ENCODE measurements at regions not wholly inside any gene's neighbourhood (a gene's known extent, or its start where the extent isn't known, plus 50 kb on each side); places are given as distances from the start of the nearest gene placed in this dataset.

GRCh38 chr7:123237-123636 is 69.1 kb upstream of the FAM20C start:
- DNase-seq (ENCODE audit: low spot score): no peak
- Histone ChIP-seq H4K91ac (ENCODE audit: low read depth, low read length, poor library complexity) (no peak overlapping the region), H3K27me3 (ENCODE audit: control insufficient read depth in 3 of 3, insufficient read depth in 3 of 3, low read depth in 1 of 3, low read length in 3 of 3) (peaks cover 0 to 20% (median under 1%) of the 10 kb centered on the region in 3 experiments)

GRCh38 chr7:124130-124949 is 68.0 kb upstream of the FAM20C start:
- Histone ChIP-seq H3K9me3 (replicated peaks in 1 of 2; ENCODE audit: control insufficient read depth in 2 of 2, insufficient read depth in 1 of 2, low read depth in 1 of 2, low read length in 2 of 2) (peaks cover 0 to 3% of the 10 kb centered on the region in 2 donors), H2AFZ (ENCODE audit: low read length) (no peak overlapping the region), H3K18ac (ENCODE audit: low read length) (peak overlapping the region; percentile 21), H2BK12ac (ENCODE audit: low read length) (peak overlapping the region; percentile 22), H2AK5ac (ENCODE audit: low read depth, low read length) (peak overlapping the region; percentile 85), H3K27ac (replicated peaks; ENCODE audit: low read length) (no peak overlapping the region), H3K4me1 (ENCODE audit: control insufficient read depth in 2 of 2, insufficient read depth in 1 of 2, low read depth in 1 of 2, low read length in 2 of 2) (peaks cover 7% of the 10 kb centered on the region in 2 donors), H2BK120ac (ENCODE audit: low read depth, low read length) (no peak overlapping the region), H3K4ac (ENCODE audit: low read length) (no peak overlapping the region), H4K8ac (ENCODE audit: low read depth, low read length) (no peak overlapping the region), H3K14ac (ENCODE audit: low read length) (no peak overlapping the region), H3K9ac (ENCODE audit: low read depth, low read length, poor library complexity) (no peak overlapping the region), H2BK5ac (ENCODE audit: low read length) (peak overlapping the region; percentile 42), H4K91ac (ENCODE audit: low read depth, low read length, poor library complexity) (no peak overlapping the region), H2BK15ac (ENCODE audit: low read length) (peak overlapping the region; percentile 32), H3K27me3 (ENCODE audit: control insufficient read depth in 3 of 3, insufficient read depth in 3 of 3, low read depth in 1 of 3, low read length in 3 of 3) (peaks cover 0 to 20% (median 2%) of the 10 kb centered on the region in 3 experiments), H3K4me3 (ENCODE audit: low read length in 2 of 2) (no peak overlapping the region), H3K23ac (ENCODE audit: low read depth, low read length, poor library complexity) (peak overlapping the region; percentile 11), H3K4me2 (ENCODE audit: insufficient read depth, low read length, poor library complexity, severe bottlenecking) (no peak overlapping the region), H3K36me3 (replicated peaks in 1 of 2; ENCODE audit: control insufficient read depth in 2 of 2, insufficient read depth in 2 of 2, low read length in 2 of 2) (no peaks in the 10 kb centered on the region), H3K79me1 (ENCODE audit: low read depth, low read length) (no peaks in the 10 kb centered on the region)
- DNase-seq (ENCODE audit: low spot score): no peak
- no CpG with 5 or more reads among the region's 21 CpGs for WGBS, 2 donors (ENCODE audit: extremely low coverage in 2 of 2, insufficient read length in 2 of 2, insufficient replicate concordance in 1 of 2)

More at GRCh38 chr7:123237-123636, 69.1 kb upstream of the FAM20C start:
- H2BK15ac ChIP-seq (ENCODE audit: low read length): peak overlapping the region; percentile 68
- H3K27ac ChIP-seq (replicated peaks; ENCODE audit: low read length): no peak overlapping the region
- peak overlapping the region; percentile 50 for H2AK5ac ChIP-seq (ENCODE audit: low read depth, low read length)
- peak overlapping the region; percentile 75 for H3K18ac ChIP-seq (ENCODE audit: low read length)
- peak overlapping the region; percentile 57 for H3K23ac ChIP-seq (ENCODE audit: low read depth, low read length, poor library complexity)
- no peak overlapping the region for H2AFZ ChIP-seq (ENCODE audit: low read length)
- no peak overlapping the region for H3K4me2 ChIP-seq (ENCODE audit: insufficient read depth, low read length, poor library complexity, severe bottlenecking)
- H3K4me3 ChIP-seq (ENCODE audit: low read length in 2 of 2): no peak overlapping the region
- no peak overlapping the region for H2BK120ac ChIP-seq (ENCODE audit: low read depth, low read length)
- H4K8ac ChIP-seq (ENCODE audit: low read depth, low read length): no peak overlapping the region
- no peak overlapping the region for H3K9ac ChIP-seq (ENCODE audit: low read depth, low read length, poor library complexity)
- H3K4me1 ChIP-seq (ENCODE audit: control insufficient read depth in 2 of 2, insufficient read depth in 1 of 2, low read depth in 1 of 2, low read length in 2 of 2): peaks cover 9 to 12% of the 10 kb centered on the region in 2 donors
- no peak overlapping the region for H2BK5ac ChIP-seq (ENCODE audit: low read length)
- WGBS, 2 donors (ENCODE audit: extremely low coverage in 2 of 2, insufficient read length in 2 of 2, insufficient replicate concordance in 1 of 2): no CpG with 5 or more reads among the region's 10 CpGs
- H3K14ac ChIP-seq (ENCODE audit: low read length): no peak overlapping the region
- H3K4ac ChIP-seq (ENCODE audit: low read length): no peak overlapping the region
- peaks cover 0 to 3% of the 10 kb centered on the region in 2 donors for H3K9me3 ChIP-seq (replicated peaks in 1 of 2; ENCODE audit: control insufficient read depth in 2 of 2, insufficient read depth in 1 of 2, low read depth in 1 of 2, low read length in 2 of 2)
- no peak overlapping the region for H2BK12ac ChIP-seq (ENCODE audit: low read length)
- H3K79me1 ChIP-seq (ENCODE audit: low read depth, low read length): no peaks in the 10 kb centered on the region
- no peaks in the 10 kb centered on the region for H3K36me3 ChIP-seq (replicated peaks in 1 of 2; ENCODE audit: control insufficient read depth in 2 of 2, insufficient read depth in 2 of 2, low read length in 2 of 2)

- H4K8ac ChIP-seq (ENCODE audit: low read depth, low read length): no peak overlapping the region
- H3K4me1 ChIP-seq (ENCODE audit: control insufficient read depth in 2 of 2, insufficient read depth in 1 of 2, low read depth in 1 of 2, low read length in 2 of 2): peaks cover 2 to 4% of the 10 kb centered on the region in 2 donors
- H3K14ac ChIP-seq (ENCODE audit: low read length): peak overlapping the region; percentile 22
- H2AK5ac ChIP-seq (ENCODE audit: low read depth, low read length): no peak overlapping the region
- no peak overlapping the region for H2AFZ ChIP-seq (ENCODE audit: low read length)
- H2BK12ac ChIP-seq (ENCODE audit: low read length): no peak overlapping the region
- no peak overlapping the region for H4K91ac ChIP-seq (ENCODE audit: low read depth, low read length, poor library complexity)
- H3K9ac ChIP-seq (ENCODE audit: low read depth, low read length, poor library complexity): no peak overlapping the region
- peak overlapping the region; percentile 6 for H3K18ac ChIP-seq (ENCODE audit: low read length)
- H3K9me3 ChIP-seq (replicated peaks in 1 of 2; ENCODE audit: control insufficient read depth in 2 of 2, insufficient read depth in 1 of 2, low read depth in 1 of 2, low read length in 2 of 2): peaks cover 0 to 3% of the 10 kb centered on the region in 2 donors
- peak overlapping the region; percentile 42 for H2BK5ac ChIP-seq (ENCODE audit: low read length)
- H3K4ac ChIP-seq (ENCODE audit: low read length): no peak overlapping the region
- no peak overlapping the region for H3K27ac ChIP-seq (replicated peaks; ENCODE audit: low read length)
- H3K36me3 ChIP-seq (replicated peaks in 1 of 2; ENCODE audit: control insufficient read depth in 2 of 2, insufficient read depth in 2 of 2, low read length in 2 of 2): no peaks in the 10 kb centered on the region
- peaks cover 0 to 20% (median 2%) of the 10 kb centered on the region in 3 experiments for H3K27me3 ChIP-seq (ENCODE audit: control insufficient read depth in 3 of 3, insufficient read depth in 3 of 3, low read depth in 1 of 3, low read length in 3 of 3)
- H2BK15ac ChIP-seq (ENCODE audit: low read length): no peak overlapping the region
- no peak overlapping the region for H2BK120ac ChIP-seq (ENCODE audit: low read depth, low read length)
- no peak overlapping the region for H3K23ac ChIP-seq (ENCODE audit: low read depth, low read length, poor library complexity)
- H3K4me2 ChIP-seq (ENCODE audit: insufficient read depth, low read length, poor library complexity, severe bottlenecking): no peak overlapping the region
- no peak overlapping the region for H3K4me3 ChIP-seq (ENCODE audit: low read length in 2 of 2)
- H3K79me1 ChIP-seq (ENCODE audit: low read depth, low read length): no peaks in the 10 kb centered on the region
- DNase-seq (ENCODE audit: low spot score): no peak
- no CpG with 5 or more reads among the region's 14 CpGs for whole genome bisulfite sequencing, 2 donors (ENCODE audit: extremely low coverage in 2 of 2, insufficient read length in 2 of 2, insufficient replicate concordance in 1 of 2)
Measured at GRCh38 chr7:125061-125475, 67.3 kb upstream of the FAM20C start.

- Histone ChIP-seq H3K27ac (replicated peaks; ENCODE audit: low read length) (no peak overlapping the region), H2BK5ac (ENCODE audit: low read length) (no peak overlapping the region), H3K9ac (ENCODE audit: low read depth, low read length, poor library complexity) (no peak overlapping the region), H2BK15ac (ENCODE audit: low read length) (no peak overlapping the region), H4K8ac (ENCODE audit: low read depth, low read length) (no peak overlapping the region), H3K79me1 (ENCODE audit: low read depth, low read length) (no peaks in the 10 kb centered on the region), H4K91ac (ENCODE audit: low read depth, low read length, poor library complexity) (no peak overlapping the region), H3K9me3 (replicated peaks in 1 of 2; ENCODE audit: control insufficient read depth in 2 of 2, insufficient read depth in 1 of 2, low read depth in 1 of 2, low read length in 2 of 2) (peaks cover 0 to 3% of the 10 kb centered on the region in 2 donors), H2AK5ac (ENCODE audit: low read depth, low read length) (no peak overlapping the region), H2BK12ac (ENCODE audit: low read length) (no peak overlapping the region), H3K4me2 (ENCODE audit: insufficient read depth, low read length, poor library complexity, severe bottlenecking) (no peak overlapping the region), H3K18ac (ENCODE audit: low read length) (no peak overlapping the region), H3K23ac (ENCODE audit: low read depth, low read length, poor library complexity) (no peak overlapping the region), H2AFZ (ENCODE audit: low read length) (no peak overlapping the region), H3K27me3 (ENCODE audit: control insufficient read depth in 3 of 3, insufficient read depth in 3 of 3, low read depth in 1 of 3, low read length in 3 of 3) (peaks cover 0 to 20% (median 2%) of the 10 kb centered on the region in 3 experiments), H3K36me3 (replicated peaks in 1 of 2; ENCODE audit: control insufficient read depth in 2 of 2, insufficient read depth in 2 of 2, low read length in 2 of 2) (no peaks in the 10 kb centered on the region), H3K14ac (ENCODE audit: low read length) (no peak overlapping the region), H3K4me1 (ENCODE audit: control insufficient read depth in 2 of 2, insufficient read depth in 1 of 2, low read depth in 1 of 2, low read length in 2 of 2) (peaks cover 0 to 4% of the 10 kb centered on the region in 2 donors), H3K4ac (ENCODE audit: low read length) (no peak overlapping the region), H2BK120ac (ENCODE audit: low read depth, low read length) (no peak overlapping the region), H3K4me3 (ENCODE audit: low read length in 2 of 2) (no peak overlapping the region)
- no peak for DNase-seq (ENCODE audit: low spot score)
- 100% methylated on average over 1 to 5 of the region's 8 CpGs for WGBS, 2 donors (ENCODE audit: extremely low coverage in 2 of 2, insufficient read length in 2 of 2, insufficient replicate concordance in 1 of 2)
Measured at GRCh38 chr7:125661-126060, 66.7 kb upstream of the FAM20C start.

Data from neuronal stem cell (in vitro differentiated cells).